B cell (primary cell): ENCODE measurements at regions not wholly inside any gene's neighbourhood (a gene's known extent, or its start where the extent isn't known, plus 50 kb on each side); places are given as distances from the start of the nearest gene placed in this dataset.

Experiments used
- ATAC-seq: fragments of 200-7000 bp; cut with Tn5 transposase; one replicate; pipeline ENCODE4 v1.10.0; 2021; ENCODE audit warnings: low read depth, mild to moderate bottlenecking, moderate number of reproducible peaks, moderate library complexity
- CTCF ChIA-PET: fragments of 350-600 bp; sonication (Branson Sonifier 250); formaldehyde crosslinking; loops from one replicate; lab custom pipeline; 2021; ENCODE audit warnings: antibody characterized with exemption, inconsistent platforms; lab: Charles Lee
- POLR2A ChIA-PET: fragments of 350-600 bp; sonication (Branson Sonifier 250); formaldehyde crosslinking; loops from one replicate; lab custom pipeline; 2021; ENCODE audit warnings: antibody characterized with exemption; lab: Charles Lee
- DNase-seq: peaks from one replicate; pipeline ENCODE4 v3.0.0; 2013
- H2AFZ ChIP-seq: 2 replicates; pipeline ENCODE4 v1.6.1; 2012; ENCODE audit warnings: mild to moderate bottlenecking, low read depth, low read length; ENCODE audit not compliant: insufficient read depth, poor library complexity, severe bottlenecking
- H3K27ac ChIP-seq, 2 donors: 1 replicate in 1 of 2; 2 replicates in 1 of 2; pipeline ENCODE4 v1.5.1; 2012 to 2013; ENCODE audit warnings: low read length in 2 of 2, mild to moderate bottlenecking in 2 of 2, moderate library complexity in 1 of 2
- H3K27me3 ChIP-seq, 4 experiments: fragments of 200-600 bp in 1 of 4; sonication (generic) in 1 of 4; replicated peaks in 1 of 4; 1 replicate in 2 of 4; 2 replicates in 2 of 4; pipeline versions ENCODE4 v1.6.1 to v1.7.0; 2013 to 2016; ENCODE audit warnings: low read length in 3 of 4, mild to moderate bottlenecking in 2 of 4, mixed read lengths in 1 of 4, moderate library complexity in 1 of 4; ENCODE audit not compliant: insufficient read depth in 4 of 4, control insufficient read depth in 3 of 4; ENCODE audit errors: control extremely low read depth in 1 of 4
- H3K36me3 ChIP-seq, 2 experiments: replicated peaks in 1 of 2; 1 replicate in 1 of 2; 2 replicates in 1 of 2; pipeline versions ENCODE4 v1.6.1 to v1.7.1; 2013; ENCODE audit warnings: low read length in 1 of 2; ENCODE audit not compliant: insufficient read depth in 2 of 2, control insufficient read depth in 1 of 2; ENCODE audit errors: control extremely low read depth in 1 of 2, extremely low read depth in 1 of 2
- H3K4me1 ChIP-seq, 2 donors: fragments of 200-600 bp in 1 of 2; sonication (generic) in 1 of 2; 1 replicate in 1 of 2; 2 replicates in 1 of 2; pipeline versions ENCODE4 v1.5.1 to v1.6.1; 2013 to 2017; ENCODE audit warnings: low read length in 2 of 2; ENCODE audit not compliant: control insufficient read depth in 2 of 2, insufficient read depth in 2 of 2
- H3K4me2 ChIP-seq: replicated peaks from 2 replicates; pipeline ENCODE3; 2012; ENCODE audit warnings: mild to moderate bottlenecking, low read depth, low read length; ENCODE audit not compliant: poor library complexity, severe bottlenecking
- H3K4me3 ChIP-seq, 5 experiments: fragments of 200-600 bp in 1 of 5; sonication (generic) in 1 of 5; 1 replicate in 3 of 5; 2 replicates in 2 of 5; pipeline versions ENCODE4 v1.5.1 to v1.7.0; 2011 to 2016; ENCODE audit warnings: low read length in 4 of 5, mild to moderate bottlenecking in 4 of 5, low read depth in 2 of 5, control low read depth in 1 of 5, moderate library complexity in 1 of 5; ENCODE audit not compliant: insufficient read depth in 1 of 5; ENCODE audit errors: control extremely low read depth in 1 of 5, extremely low read depth in 1 of 5
- H3K79me2 ChIP-seq: fragments of 200-600 bp; sonication (generic); one replicate; pipeline ENCODE4 v1.6.0; 2016; ENCODE audit warnings: low read length; ENCODE audit not compliant: control insufficient read depth, insufficient read depth
- H3K9ac ChIP-seq: fragments of 200-600 bp; sonication (generic); 2 replicates; pipeline ENCODE4 v1.6.1; 2017; ENCODE audit warnings: mild to moderate bottlenecking, low read length, moderate library complexity
- H3K9me3 ChIP-seq, 3 donors: one replicate each; pipeline versions ENCODE4 v1.6.1 to v1.7.1; 2013; ENCODE audit warnings: low read length in 2 of 3; ENCODE audit not compliant: control insufficient read depth in 2 of 3, insufficient read depth in 1 of 3; ENCODE audit errors: control extremely low read depth in 1 of 3
- H4K20me1 ChIP-seq: 2 replicates; pipeline ENCODE4 v1.6.0; 2012; ENCODE audit warnings: mild to moderate bottlenecking, low read length; ENCODE audit not compliant: insufficient read depth, control insufficient read depth, poor library complexity, severe bottlenecking
- H3K27ac Mint-ChIP-seq: one replicate; pipeline ENCODE4 v1.8.0; 2021; ENCODE audit warnings: mixed read lengths
- H3K27me3 Mint-ChIP-seq: one replicate; pipeline ENCODE4 v1.8.0; 2021; ENCODE audit warnings: mixed read lengths
- H3K4me1 Mint-ChIP-seq: one replicate; pipeline ENCODE4 v1.8.0; 2021; ENCODE audit warnings: mixed read lengths
- H3K4me3 Mint-ChIP-seq: one replicate; pipeline ENCODE4 v1.8.0; 2021; ENCODE audit warnings: mixed read lengths
- H3K9me3 Mint-ChIP-seq: one replicate; pipeline ENCODE4 v1.8.0; 2022; ENCODE audit warnings: mixed read lengths; ENCODE audit not compliant: insufficient read depth
- CTCF ChIP-seq: fragments of 200-600 bp; IDR thresholded peaks from one replicate; pipeline ENCODE4 v1.8.0; 2022; ENCODE audit warnings: antibody characterized with exemption, mild to moderate bottlenecking
- EZH2 ChIP-seq: IDR thresholded peaks from 2 replicates; pipeline ENCODE4 v1.6.1; 2012; ENCODE audit warnings: borderline replicate concordance, low read depth, mild to moderate bottlenecking, moderate library complexity, low read length; ENCODE audit not compliant: insufficient read depth, poor library complexity, severe bottlenecking
- WGBS: methylation state at CpG from one replicate; pipeline ENCODE4 v1.1.5; 2013; ENCODE audit warnings: missing lambda C conversion rate; ENCODE audit not compliant: insufficient coverage; 5-methylcytosine and 5-hydroxymethylcytosine counted together
- intact Hi-C: fragments of 100-400 bp; cut with micrococcal nuclease; formaldehyde crosslinking; loops from one replicate; pipeline ENCODE4 v1.10.0; 2022

GRCh38 chr3:176577447-176577846 lies 619.8 kb downstream of the TBL1XR1 start:
- Mint-ChIP-seq H3K27ac (no peak overlapping the region), H3K4me1 (no peaks in the 10 kb centered on the region), H3K9me3 (peaks cover 2% of the 10 kb centered on the region), H3K27me3 (no peaks in the 10 kb centered on the region), H3K4me3 (no peak overlapping the region)
- H3K9ac ChIP-seq, result no peak overlapping the region
- H3K4me3 ChIP-seq, result no peak overlapping the region
- no peaks in the 10 kb centered on the region for H3K9me3 ChIP-seq
- no peak overlapping the region for H2AFZ ChIP-seq
- no peaks in the 10 kb centered on the region for H3K36me3 ChIP-seq
- WGBS, result no CpG with 5 or more reads among the region's 5 CpGs
- H3K4me2 ChIP-seq, result no peak overlapping the region
- POLR2A ChIA-PET, result no interaction called here
- no peaks in the 10 kb centered on the region for H4K20me1 ChIP-seq
- TF ChIP-seq CTCF (no peak), EZH2 (no peak)
- intact Hi-C loops, result no loop called here
- H3K27me3 ChIP-seq, result no peaks in the 10 kb centered on the region
- DNase-seq, result no peak
- no peak overlapping the region for H3K27ac ChIP-seq
- CTCF ChIA-PET, result no interaction called here
- no peaks in the 10 kb centered on the region for H3K79me2 ChIP-seq
- no peaks in the 10 kb centered on the region for H3K4me1 ChIP-seq
- ATAC-seq, result no peak

- WGBS, result no CpG with 5 or more reads among the region's 1 CpG
- no peak for ATAC-seq
- Histone ChIP-seq H2AFZ (no peak overlapping the region), H3K27me3 (no peaks in the 10 kb centered on the region), H3K4me3 (no peak overlapping the region), H3K9ac (no peak overlapping the region), H3K27ac (no peak overlapping the region), H3K79me2 (no peaks in the 10 kb centered on the region), H3K36me3 (no peaks in the 10 kb centered on the region), H3K4me1 (no peaks in the 10 kb centered on the region), H3K9me3 (no peaks in the 10 kb centered on the region), H3K4me2 (no peak overlapping the region), H4K20me1 (no peaks in the 10 kb centered on the region)
- ChIA-PET POLR2A (no interaction called here), CTCF (no interaction called here)
- H3K9me3 Mint-ChIP-seq, result no peaks in the 10 kb centered on the region
- no peaks in the 10 kb centered on the region for H3K4me1 Mint-ChIP-seq
- H3K4me3 Mint-ChIP-seq, result no peak overlapping the region
- TF ChIP-seq EZH2 (no peak), CTCF (no peak)
- H3K27me3 Mint-ChIP-seq, result no peaks in the 10 kb centered on the region
- no peak overlapping the region for H3K27ac Mint-ChIP-seq
- intact Hi-C loops, result no loop called here
- no peak for DNase-seq
These were observed 622.5 kb downstream of the TBL1XR1 start for GRCh38 chr3:176574786-176575185.
